Body of pancreas (tissue), 4 donors: ENCODE measurements at regions not wholly inside any gene's neighbourhood (a gene's known extent, or its start where the extent isn't known, plus 50 kb on each side); places are given as distances from the start of the nearest gene placed in this dataset.

ENCODE experiments used
- ATAC-seq: fragments of 150-250 bp; one replicate; pipeline ENCODE4 v1.9.1; 2016
- DNase-seq, 4 donors: peaks; one replicate each; pipeline ENCODE4 v3.0.0-alpha.2; 2019
- H3K27ac ChIP-seq, 4 donors: fragments of 200-600 bp; sonication (generic); 1 replicate in 3 of 4; 2 replicates in 1 of 4; pipeline versions ENCODE4 v1.5.1 to v1.6.1; 2016 to 2019; ENCODE audit warnings: mild to moderate bottlenecking in 1 of 4, mixed read lengths in 1 of 4, moderate library complexity in 1 of 4
- H3K27me3 ChIP-seq, 2 donors: fragments of 200-600 bp; sonication (generic); one replicate each; pipeline ENCODE4 v1.6.0; 2016; ENCODE audit warnings: mild to moderate bottlenecking in 1 of 2
- H3K36me3 ChIP-seq, 2 donors: fragments of 200-600 bp; sonication (generic); replicated peaks in 1 of 2; 2 replicates each; pipeline ENCODE4 v1.5.1; 2016; ENCODE audit warnings: low read depth in 2 of 2; ENCODE audit not compliant: insufficient read depth in 1 of 2
- H3K4me1 ChIP-seq: fragments of 200-600 bp; sonication (generic); one replicate; pipeline ENCODE4 v1.6.0; 2016
- H3K4me3 ChIP-seq, 2 donors: fragments of 200-600 bp; sonication (generic); 1 replicate in 1 of 2; 2 replicates in 1 of 2; pipeline ENCODE4 v1.5.1; 2016 to 2019
- H3K9me3 ChIP-seq, 3 donors: fragments of 200-600 bp; sonication (generic); 1 replicate in 2 of 3; 2 replicates in 1 of 3; pipeline ENCODE4 v1.5.1; 2016
- POLR2A ChIP-seq, 3 donors: fragments of 450-650 bp; IDR thresholded peaks; one replicate each; pipeline ENCODE4 v1.6.1; 2016; ENCODE audit warnings: antibody characterized with exemption in 3 of 3, mild to moderate bottlenecking in 2 of 3
- WGBS, 2 donors: methylation state at CpG; one replicate each; pipeline ENCODE4 v1.1.5; 2017; 5-methylcytosine and 5-hydroxymethylcytosine counted together
- intact Hi-C: fragments of 100-400 bp; cut with DNase I; formaldehyde crosslinking; loops from one replicate; pipeline ENCODE4 v1.15.1; 2023
- TF ChIP-seq, protein P1 (sequence below), 7 experiments: fragments of 450-650 bp in 4 of 7; fragments of 200-600 bp in 3 of 7; sonication (generic) in 3 of 7; IDR thresholded peaks; one replicate each; pipeline ENCODE4 v1.5.1; 2016 to 2019; ENCODE audit warnings: antibody characterized with exemption in 7 of 7

GRCh38 chr1:79959635-79960034 lies 953.1 kb upstream of the ADGRL4 start:
- Histone ChIP-seq H3K36me3 (no peaks in the 10 kb centered on the region), H3K4me1 (no peaks in the 10 kb centered on the region), H3K27ac (no peak overlapping the region), H3K27me3 (no peaks in the 10 kb centered on the region), H3K9me3 (peaks cover 0 to 8% (median 0%) of the 10 kb centered on the region in 3 donors), H3K4me3 (no peak overlapping the region)
- TF ChIP-seq POLR2A (IDR thresholded peaks at IDR 0.05) = no peak
- TF ChIP-seq, protein P1, sequence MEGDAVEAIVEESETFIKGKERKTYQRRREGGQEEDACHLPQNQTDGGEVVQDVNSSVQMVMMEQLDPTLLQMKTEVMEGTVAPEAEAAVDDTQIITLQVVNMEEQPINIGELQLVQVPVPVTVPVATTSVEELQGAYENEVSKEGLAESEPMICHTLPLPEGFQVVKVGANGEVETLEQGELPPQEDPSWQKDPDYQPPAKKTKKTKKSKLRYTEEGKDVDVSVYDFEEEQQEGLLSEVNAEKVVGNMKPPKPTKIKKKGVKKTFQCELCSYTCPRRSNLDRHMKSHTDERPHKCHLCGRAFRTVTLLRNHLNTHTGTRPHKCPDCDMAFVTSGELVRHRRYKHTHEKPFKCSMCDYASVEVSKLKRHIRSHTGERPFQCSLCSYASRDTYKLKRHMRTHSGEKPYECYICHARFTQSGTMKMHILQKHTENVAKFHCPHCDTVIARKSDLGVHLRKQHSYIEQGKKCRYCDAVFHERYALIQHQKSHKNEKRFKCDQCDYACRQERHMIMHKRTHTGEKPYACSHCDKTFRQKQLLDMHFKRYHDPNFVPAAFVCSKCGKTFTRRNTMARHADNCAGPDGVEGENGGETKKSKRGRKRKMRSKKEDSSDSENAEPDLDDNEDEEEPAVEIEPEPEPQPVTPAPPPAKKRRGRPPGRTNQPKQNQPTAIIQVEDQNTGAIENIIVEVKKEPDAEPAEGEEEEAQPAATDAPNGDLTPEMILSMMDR (IDR thresholded peaks at IDR 0.05) = no peak
- ATAC-seq (no peak), DNase-seq (no peak)
- 75 to 88% methylated on average over 1 of the region's 1 CpG for WGBS, 2 donors
- intact Hi-C loops = no loop called here

GRCh38 chr1:79955966-79956365 lies 949.4 kb upstream of the ADGRL4 start:
- Histone ChIP-seq H3K4me1 (no peaks in the 10 kb centered on the region), H3K9me3 (peaks cover 0 to 8% (median 0%) of the 10 kb centered on the region in 3 donors), H3K27ac (no peak overlapping the region), H3K27me3 (no peaks in the 10 kb centered on the region), H3K4me3 (no peak overlapping the region), H3K36me3 (no peaks in the 10 kb centered on the region)
- TF ChIP-seq, protein P1 (IDR thresholded peaks at IDR 0.05) = no peak
- no peak for TF ChIP-seq POLR2A (IDR thresholded peaks at IDR 0.05)
- ATAC-seq = no peak
- 70 to 76% methylated on average over 1 of the region's 1 CpG for WGBS, 2 donors
- intact Hi-C loops = no loop called here
- DNase-seq = no peak

- Histone ChIP-seq H3K4me1 (no peaks in the 10 kb centered on the region), H3K36me3 (no peaks in the 10 kb centered on the region), H3K27me3 (no peaks in the 10 kb centered on the region), H3K9me3 (no peaks in the 10 kb centered on the region), H3K27ac (no peak overlapping the region), H3K4me3 (no peak overlapping the region)
- TF ChIP-seq, protein P1 (IDR thresholded peaks at IDR 0.05) = no peak
- no peak for TF ChIP-seq POLR2A (IDR thresholded peaks at IDR 0.05)
- no peak for DNase-seq
- no peak for ATAC-seq
- 73 to 82% methylated on average over 3 of the region's 3 CpGs for WGBS, 2 donors
- intact Hi-C loops = no loop called here
Measured at GRCh38 chr1:79950511-79950910, 944.0 kb upstream of the ADGRL4 start.

DNA sequence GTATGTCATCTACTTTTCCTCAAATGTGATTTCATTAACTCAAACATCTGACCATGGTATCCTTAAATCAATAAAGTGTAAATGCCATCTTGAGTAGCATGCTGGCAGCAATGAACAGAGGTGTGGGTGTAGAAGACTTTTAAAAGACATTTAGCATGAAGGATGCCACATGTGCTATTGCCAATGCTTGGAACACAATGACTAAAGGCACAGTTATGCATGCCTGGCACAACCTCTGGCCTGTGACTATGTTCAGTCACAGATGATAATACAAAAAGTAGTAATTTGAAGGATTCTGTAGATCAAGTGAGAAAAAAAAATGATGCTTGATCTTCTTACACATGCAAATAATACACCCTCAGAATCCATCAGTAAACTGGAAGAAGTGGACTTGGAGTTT lies 938.9 kb upstream of the ADGRL4 start:
- intact Hi-C loops = no loop called here
- H3K36me3 ChIP-seq = no peaks in the 10 kb centered on the region
- H3K4me1 ChIP-seq = no peaks in the 10 kb centered on the region
- DNase-seq (no peak), ATAC-seq (no peak)
- no peak overlapping the region for H3K4me3 ChIP-seq
- H3K9me3 ChIP-seq = no peaks in the 10 kb centered on the region
- H3K27me3 ChIP-seq = no peaks in the 10 kb centered on the region
- no peak for TF ChIP-seq POLR2A (IDR thresholded peaks at IDR 0.05)
- TF ChIP-seq, protein P1 (IDR thresholded peaks at IDR 0.05) = no peak
- H3K27ac ChIP-seq = no peak overlapping the region

GRCh38 chr1:79929356-79929755 lies 922.8 kb upstream of the ADGRL4 start:
- TF ChIP-seq, protein P1 (IDR thresholded peaks at IDR 0.05) = no peak
- TF ChIP-seq POLR2A (IDR thresholded peaks at IDR 0.05) = no peak
- Histone ChIP-seq H3K36me3 (no peaks in the 10 kb centered on the region), H3K4me1 (no peaks in the 10 kb centered on the region), H3K27me3 (no peaks in the 10 kb centered on the region), H3K9me3 (no peaks in the 10 kb centered on the region), H3K4me3 (no peak overlapping the region), H3K27ac (no peak overlapping the region)
- no peak for DNase-seq
- ATAC-seq = no peak
- WGBS, 2 donors = 73 to 85% methylated on average over 2 of the region's 2 CpGs
- intact Hi-C loops = no loop called here
